HG02943 (cell line): ENCODE measurements at regions not wholly inside any gene's neighbourhood (a gene's known extent, or its start where the extent isn't known, plus 50 kb on each side); places are given as distances from the start of the nearest gene placed in this dataset.

ENCODE experiments used
- ATAC-seq: cut with Tn5 transposase; IDR thresholded peaks from one replicate; pipeline ENCODE4 v1.9.1; 2021; ENCODE audit warnings: mild to moderate bottlenecking, low read depth, moderate library complexity; ENCODE audit not compliant: unreplicated experiment

DNA sequence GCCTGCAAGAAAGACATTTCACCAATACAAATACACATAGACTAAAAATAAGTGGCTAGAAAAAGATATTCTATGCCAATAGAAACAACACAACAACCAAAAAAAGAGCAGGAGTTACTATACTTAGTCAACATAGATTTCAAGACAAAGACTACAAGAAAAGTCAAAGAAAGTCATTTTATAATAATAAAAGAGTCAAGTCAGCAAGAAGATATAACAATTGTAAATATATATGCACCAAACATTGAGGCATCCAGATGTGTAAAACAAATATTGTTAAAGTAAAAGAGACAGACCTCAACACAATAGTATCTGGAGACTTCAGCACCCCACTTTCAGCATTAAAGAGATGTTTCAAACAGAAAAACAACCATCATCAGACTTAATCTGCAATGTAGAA lies 104.6 kb downstream of the AMY1C start:
- ATAC-seq = no peak

GRCh38 chr1:103859721-103860120 lies 110.0 kb downstream of the AMY1C start:
- no peak for ATAC-seq

DNA sequence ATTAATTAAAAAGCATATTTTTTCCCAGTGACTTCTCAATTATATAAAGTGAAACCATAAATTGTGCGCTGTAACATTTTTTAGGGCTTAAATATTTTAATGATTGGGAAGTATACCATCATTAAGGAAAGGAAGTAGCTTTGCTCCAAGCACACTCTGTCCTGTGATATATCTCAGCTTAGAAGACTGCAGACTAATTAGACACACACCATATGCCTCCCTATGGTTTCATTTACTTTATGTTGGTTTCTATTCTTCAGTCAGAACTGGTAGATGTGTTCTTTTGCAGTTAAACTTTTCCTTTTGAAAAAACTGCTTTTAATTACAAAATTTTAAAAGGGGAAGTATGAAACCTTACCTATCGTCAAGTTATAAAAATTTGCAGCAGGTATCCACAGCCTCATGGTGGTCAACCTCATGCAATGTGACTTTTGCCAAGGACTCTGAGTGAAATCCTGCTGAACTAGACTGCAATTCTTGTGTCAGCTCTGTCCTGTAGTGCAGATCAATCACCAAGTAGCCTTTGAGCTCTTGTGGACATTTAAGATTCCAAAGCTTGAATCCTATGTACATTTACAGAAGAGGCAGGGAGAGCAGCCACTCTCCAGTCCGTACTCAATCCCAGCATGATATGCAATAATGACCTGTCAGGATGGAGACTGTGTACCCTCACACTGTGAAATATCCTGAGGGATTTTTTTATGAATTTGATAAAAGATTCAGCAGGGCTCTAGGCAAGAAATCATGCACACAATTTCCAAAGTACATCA lies 149.1 kb downstream of the AMY1C start:
- no peak for ATAC-seq

DNA sequence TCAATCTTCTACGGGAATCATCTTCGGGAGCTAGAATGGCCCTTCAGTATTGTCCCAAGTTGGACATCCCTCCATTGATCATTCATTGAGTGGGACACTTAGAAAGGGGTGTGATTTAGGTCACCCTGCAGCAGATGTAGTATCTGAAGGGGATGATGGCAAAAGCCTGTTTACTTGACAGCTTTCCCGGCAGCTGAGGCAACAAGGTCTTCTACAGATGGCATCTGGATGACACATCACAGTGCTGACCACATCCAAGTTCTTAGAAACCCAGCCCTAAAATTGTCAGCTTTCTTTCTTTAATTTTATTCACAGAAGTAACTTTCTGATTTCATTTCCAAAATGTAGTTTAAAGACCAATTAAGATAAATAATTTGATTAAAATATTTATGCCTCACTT lies 150.3 kb downstream of the AMY1C start:
- no peak for ATAC-seq

GRCh38 chr1:103901072-103901471 lies 151.4 kb downstream of the AMY1C start:
- ATAC-seq = no peak

GRCh38 chr1:103905363-103905762 lies 155.7 kb downstream of the AMY1C start:
- no peak for ATAC-seq

DNA sequence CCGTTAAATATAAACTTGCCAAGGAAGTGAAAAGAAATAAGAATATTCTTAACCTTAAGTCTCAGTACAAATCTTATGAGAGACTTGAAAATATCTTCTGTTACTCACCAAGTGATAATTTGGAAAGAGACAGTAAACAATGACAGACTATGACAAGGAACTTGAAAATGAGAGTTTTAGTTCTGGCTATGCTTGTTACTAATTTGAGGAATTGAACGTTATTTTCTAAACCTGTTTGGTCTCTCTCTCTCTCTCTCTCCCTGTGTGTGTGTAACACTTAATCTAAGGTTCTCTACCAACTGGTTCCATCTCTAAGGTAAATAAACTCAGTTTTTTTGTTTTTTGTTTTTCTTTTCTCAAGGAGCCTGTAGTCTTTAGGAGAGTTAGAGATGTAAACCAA lies 161.8 kb downstream of the AMY1C start:
- ATAC-seq = no peak

GRCh38 chr1:103917795-103918194 lies 168.1 kb downstream of the AMY1C start:
- ATAC-seq = no peak

- ATAC-seq = no peak
These were observed 182.2 kb downstream of the AMY1C start for GRCh38 chr1:103931891-103932290.

DNA sequence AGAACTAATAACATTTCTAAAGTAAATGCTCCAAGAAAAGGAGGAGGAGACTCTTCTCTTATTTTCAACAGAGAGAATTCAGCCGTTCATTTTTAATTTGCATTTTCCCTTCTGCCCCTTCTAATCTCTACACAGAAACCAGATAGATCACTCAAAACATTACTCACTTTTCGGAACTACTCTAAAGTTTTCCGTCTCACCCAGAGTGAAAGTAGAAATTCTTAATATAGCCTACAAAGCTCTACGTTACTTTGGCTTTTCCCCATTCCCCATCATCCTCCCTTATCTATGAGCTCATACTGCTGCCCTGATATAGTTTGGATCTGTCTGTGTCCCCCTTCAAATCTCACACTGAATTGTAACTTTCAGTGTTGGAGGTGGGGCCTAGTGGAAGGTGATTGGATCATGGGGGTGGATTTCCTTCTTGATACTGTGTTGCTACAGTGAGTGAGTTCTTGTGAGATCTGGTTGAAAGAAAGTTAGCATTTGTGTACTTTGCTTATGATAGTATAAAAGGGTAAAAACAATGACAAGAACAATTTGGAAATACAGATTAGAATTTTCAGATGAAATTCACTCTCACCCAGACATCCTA lies 188.2 kb downstream of the AMY1C start:
- no peak for ATAC-seq

GRCh38 chr1:103941086-103941485 lies 191.4 kb downstream of the AMY1C start:
- no peak for ATAC-seq

DNA sequence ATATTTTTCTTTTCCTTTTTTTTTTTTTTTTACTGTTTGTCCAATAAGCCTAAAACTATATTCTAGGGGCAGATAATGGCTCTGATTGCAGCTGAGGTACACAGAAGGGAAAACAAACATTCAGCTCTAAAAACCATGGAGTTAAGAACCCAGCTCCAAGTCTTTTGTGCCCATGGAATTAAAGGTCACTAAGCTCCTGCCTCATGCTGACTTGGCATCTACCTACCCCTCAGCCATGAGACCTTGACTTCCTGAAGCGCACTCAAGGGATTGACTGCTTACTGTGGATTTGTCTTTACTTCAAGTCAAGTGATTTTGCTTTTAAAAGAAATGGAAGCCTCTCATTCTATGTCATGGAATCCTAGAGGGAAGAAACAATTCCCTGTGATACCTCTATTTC lies 192.3 kb downstream of the AMY1C start:
- ATAC-seq = no peak

DNA sequence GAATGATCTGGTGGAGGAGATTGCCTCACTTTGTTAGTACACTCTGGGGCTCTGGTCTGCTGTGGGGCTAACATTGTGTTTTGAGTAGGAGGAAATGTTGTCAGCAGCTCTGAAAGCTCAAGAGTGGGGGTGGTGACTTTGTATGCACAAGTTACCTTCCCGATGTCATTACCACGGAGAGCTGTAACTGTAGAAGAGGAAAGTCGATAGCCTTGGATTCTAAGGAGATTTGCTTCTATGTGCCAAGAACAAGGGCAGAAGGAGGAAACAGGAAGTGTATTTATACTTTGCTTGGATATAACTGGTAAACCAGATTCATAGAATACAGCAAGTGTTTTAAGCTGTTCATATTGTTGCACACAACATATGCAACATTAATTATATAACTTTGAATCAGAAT lies 196.1 kb downstream of the AMY1C start:
- ATAC-seq = no peak

DNA sequence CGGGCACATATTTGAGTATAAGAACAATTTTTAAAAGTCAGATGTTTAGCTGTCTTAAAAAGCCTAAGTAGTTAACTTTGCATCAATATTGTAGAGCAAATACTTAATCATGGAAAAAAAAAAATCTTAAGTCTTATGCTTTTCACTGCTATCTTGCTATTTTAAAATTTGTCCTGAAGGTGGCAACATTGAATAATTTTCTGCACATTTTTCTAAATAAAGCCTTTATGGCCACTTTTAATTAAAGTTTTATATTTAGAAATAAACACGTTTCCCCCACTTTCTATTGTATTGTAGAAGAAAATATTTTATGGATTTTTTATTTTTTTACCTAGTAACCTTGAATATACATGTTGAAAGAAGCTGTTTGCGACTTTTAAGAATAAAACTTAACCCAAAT lies 198.8 kb downstream of the AMY1C start:
- no peak for ATAC-seq

DNA sequence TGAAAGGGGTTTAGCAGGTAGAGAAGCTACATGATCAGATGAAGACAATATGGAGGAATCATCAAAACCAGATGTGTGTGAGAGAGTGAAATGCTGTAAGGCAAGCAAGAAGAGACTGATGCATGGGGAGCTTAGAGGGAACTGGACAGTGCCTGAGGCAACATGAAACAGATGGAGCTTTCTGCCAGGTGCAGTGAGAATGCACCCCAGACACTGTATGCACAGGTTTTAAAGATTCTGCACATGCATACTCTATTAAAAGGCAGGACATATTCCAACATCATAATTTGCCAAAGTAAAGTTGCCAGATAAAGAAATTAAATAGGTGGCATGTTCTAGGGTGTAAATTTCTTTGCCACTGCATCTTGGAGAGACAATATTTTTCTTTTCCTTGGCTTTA lies 200.1 kb downstream of the AMY1C start:
- ATAC-seq = no peak

DNA sequence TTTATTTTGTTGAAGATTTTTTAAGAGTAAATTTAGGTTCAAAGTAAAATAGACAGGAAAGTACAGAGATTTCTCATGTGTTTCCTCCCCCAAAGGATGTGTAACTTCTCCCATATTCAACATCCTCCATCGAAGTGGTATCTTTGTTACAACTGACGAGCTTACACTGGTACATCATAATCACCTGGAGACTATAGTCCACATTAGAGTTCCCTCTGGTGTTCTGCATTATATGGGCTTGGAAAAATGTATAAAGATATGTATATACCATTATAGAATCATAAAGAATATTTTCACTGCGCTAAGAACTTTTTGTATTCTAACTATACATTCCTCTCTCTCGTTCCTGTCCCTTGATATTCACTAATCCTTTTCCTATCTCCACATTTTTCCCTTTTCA lies 203.7 kb downstream of the AMY1C start:
- ATAC-seq = no peak

DNA sequence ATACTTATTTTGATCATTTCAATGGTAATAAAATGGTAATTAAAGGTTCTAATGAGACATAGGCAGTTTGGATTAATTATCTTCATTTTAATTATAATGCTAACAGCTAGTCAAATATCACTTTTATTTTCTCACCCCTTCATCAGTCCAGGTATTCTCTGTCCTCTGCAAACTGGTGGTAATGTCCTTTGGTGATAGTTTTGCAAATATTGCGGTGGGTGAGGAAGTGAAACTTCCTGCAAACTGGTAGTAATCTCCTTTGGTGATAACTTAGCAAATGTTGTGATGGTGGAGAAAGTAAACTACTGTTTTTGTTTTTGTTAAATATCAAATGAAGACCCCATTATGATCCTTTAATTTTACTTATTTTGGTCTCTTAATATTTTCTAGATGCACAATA lies 209.0 kb downstream of the AMY1C start:
- no peak for ATAC-seq

DNA sequence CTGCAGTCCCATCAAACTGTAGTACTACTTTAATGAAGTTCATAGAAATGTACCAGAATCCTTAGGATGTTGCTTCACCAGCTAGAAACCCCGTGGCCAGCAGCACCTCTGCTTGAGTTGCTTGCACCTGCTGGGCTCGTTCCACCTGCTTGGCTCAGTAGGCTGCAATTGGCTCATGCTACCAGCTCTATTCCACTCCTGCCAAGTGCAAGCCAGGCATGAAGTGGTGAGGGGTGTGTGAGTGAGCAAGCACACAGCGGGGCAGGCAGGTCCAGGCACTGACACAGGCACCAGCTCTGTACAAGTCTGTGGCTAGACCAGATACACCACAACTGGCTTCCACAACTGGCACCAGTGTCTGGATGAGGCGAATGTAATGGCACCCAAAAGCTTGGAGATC lies 209.9 kb downstream of the AMY1C start:
- no peak for ATAC-seq

GRCh38 chr1:103960045-103960444 lies 210.3 kb downstream of the AMY1C start:
- ATAC-seq = no peak

GRCh38 chr1:103960710-103961109 lies 211.0 kb downstream of the AMY1C start:
- no peak for ATAC-seq

- ATAC-seq = no peak
These were observed 237.1 kb downstream of the AMY1C start for GRCh38 chr1:103986792-103987191.

- ATAC-seq = no peak
These were observed 247.9 kb downstream of the AMY1C start for GRCh38 chr1:103997631-103998030.
